T47D (cell line): ENCODE measurements at regions not wholly inside any gene's neighbourhood (a gene's known extent, or its start where the extent isn't known, plus 50 kb on each side); places are given as distances from the start of the nearest gene placed in this dataset.

Experiments used
- DNase-seq, 2 experiments: peaks; one replicate each; pipeline versions ENCODE4 v3.0.0 to v3.0.0-alpha.2; 2011 to 2012; ENCODE audit warnings: low read depth in 1 of 2, low spot score in 1 of 2
- JUND ChIP-seq: IDR thresholded peaks from 2 replicates; pipeline ENCODE4 v1.6.1; 2012; ENCODE audit warnings: low read depth
- in situ Hi-C: cut with HindIII; loops from 2 replicates; pipeline ENCODE4 v1.10.0; 2016; ENCODE audit warnings: low sequenced_read_pairs, low pct_unique_long_range_greater_than_20kb

DNA sequence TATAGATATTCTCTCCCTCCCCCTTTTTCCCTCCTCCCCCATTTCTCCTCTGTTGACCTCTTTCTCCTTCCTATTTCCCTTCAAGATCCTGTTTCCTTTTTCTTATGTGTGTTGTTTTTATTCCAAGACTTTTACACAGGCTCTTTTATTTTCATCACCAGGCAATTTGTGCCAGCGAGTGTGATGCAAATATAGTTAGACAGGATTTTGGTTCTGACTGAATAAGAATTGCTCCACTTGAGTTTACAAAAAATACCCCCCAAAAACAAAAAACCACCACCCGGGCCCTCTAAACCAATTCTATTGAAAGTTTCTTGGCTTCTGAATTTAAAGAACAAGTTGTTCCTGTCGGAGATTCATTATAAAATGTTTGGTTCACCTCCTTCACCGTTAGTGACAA lies 50.9 kb upstream of the MAPK4 start:
- DNase-seq = no peak
- in situ Hi-C loops = no loop called here

More for the DNA sequence above, 50.9 kb upstream of the MAPK4 start:
- TF ChIP-seq JUND = no peak
